ENCODE measurements at regions not wholly inside any gene's neighbourhood (a gene's known extent, or its start where the extent isn't known, plus 50 kb on each side); places are given as distances from the start of the nearest gene placed in this dataset.
A peak's percentile ranks its signal among the peaks of the same experiment; 100 is the strongest.

DNA sequence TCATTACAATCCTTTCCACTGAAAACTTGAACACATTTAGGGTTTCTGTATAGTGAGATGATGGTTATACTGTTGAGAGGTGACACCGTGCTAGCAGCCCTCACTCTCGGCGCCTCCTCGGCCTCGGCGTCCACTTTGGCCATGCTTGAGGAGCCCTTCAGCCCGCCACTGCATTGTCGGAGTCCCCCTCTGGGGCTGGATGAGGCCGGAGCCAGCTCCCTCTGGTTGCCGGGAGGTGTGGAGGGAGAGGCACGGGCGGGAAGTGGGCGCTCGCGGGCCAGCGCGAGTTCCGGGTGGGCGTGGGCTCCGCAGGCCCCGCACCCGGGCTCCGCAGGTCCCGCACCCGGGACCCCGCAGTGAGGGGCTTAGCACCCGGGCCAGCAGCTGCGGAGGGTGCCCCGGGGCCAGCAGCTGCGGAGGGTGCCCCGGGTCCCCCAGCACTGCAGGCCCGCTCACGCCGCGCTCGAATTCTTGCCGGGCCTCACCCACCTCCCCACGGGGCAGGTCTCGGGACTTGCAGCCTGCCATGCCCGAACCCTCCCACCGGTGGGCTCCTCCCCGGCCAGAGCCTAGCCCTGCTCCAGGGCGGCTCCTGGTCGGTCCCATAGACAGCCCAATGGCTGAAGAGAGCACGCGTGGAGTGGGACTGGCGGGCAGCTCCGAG, 145.9 kb upstream of the ZNF608 start:
- TF ChIP-seq, protein P1, sequence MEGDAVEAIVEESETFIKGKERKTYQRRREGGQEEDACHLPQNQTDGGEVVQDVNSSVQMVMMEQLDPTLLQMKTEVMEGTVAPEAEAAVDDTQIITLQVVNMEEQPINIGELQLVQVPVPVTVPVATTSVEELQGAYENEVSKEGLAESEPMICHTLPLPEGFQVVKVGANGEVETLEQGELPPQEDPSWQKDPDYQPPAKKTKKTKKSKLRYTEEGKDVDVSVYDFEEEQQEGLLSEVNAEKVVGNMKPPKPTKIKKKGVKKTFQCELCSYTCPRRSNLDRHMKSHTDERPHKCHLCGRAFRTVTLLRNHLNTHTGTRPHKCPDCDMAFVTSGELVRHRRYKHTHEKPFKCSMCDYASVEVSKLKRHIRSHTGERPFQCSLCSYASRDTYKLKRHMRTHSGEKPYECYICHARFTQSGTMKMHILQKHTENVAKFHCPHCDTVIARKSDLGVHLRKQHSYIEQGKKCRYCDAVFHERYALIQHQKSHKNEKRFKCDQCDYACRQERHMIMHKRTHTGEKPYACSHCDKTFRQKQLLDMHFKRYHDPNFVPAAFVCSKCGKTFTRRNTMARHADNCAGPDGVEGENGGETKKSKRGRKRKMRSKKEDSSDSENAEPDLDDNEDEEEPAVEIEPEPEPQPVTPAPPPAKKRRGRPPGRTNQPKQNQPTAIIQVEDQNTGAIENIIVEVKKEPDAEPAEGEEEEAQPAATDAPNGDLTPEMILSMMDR (IDR thresholded peaks at IDR 0.05; ENCODE audit: insufficient read depth, low read length, missing control alignments) = no peak
- CTCF ChIA-PET = no interaction called here
- DNase-seq (ENCODE audit: low read depth, low spot score) = no peak
- POLR2A ChIA-PET = no interaction called here
- no peak overlapping the region for H3K4me3 ChIP-seq (ENCODE audit: low read depth, low read length)

DNA sequence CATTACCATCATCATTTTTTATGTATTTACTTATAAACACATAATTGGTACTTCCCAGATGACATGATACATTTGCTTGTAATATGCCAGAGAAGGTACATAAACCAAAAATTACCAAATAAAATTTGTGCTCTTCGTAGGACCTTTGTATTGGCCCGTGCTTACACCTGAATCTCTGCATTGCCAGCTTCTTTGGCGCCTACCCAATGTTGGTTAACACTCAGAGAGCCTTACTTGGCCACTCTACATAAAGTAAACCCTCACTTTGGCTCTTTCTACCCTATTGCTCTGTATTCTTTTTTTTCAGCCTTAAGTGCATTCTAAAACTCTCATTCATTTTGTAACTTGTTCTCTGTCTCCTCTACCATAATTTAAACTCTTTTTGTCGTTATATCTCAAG, 148.1 kb upstream of the ZNF608 start:
- ChIA-PET POLR2A (no interaction called here), CTCF (no interaction called here)
- no peak for DNase-seq (ENCODE audit: low read depth, low spot score)
- H3K4me3 ChIP-seq (ENCODE audit: low read depth, low read length) = no peak overlapping the region
- TF ChIP-seq, protein P1 (IDR thresholded peaks at IDR 0.05; ENCODE audit: insufficient read depth, low read length, missing control alignments) = no peak

DNA sequence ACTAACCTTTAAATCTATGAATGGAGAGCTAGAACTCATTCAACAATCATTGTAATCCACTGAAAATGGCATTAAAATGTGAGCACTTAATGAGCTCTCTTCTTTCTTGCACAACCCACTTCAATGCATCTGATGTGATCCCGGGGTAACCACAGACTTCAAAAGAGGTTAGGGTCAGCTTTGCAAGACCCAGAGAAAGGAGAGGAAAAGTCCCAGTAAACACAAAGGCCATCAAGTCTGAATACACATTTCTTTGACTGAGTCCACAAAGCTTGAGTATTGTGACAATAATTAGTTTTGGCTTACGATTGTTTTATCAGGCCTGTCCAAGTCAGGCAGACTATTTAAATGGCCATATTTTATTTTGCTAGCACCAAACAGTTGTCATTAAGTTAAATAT, 148.8 kb upstream of the ZNF608 start:
- H3K4me3 ChIP-seq (ENCODE audit: low read depth, low read length) = no peak overlapping the region
- no peak for DNase-seq (ENCODE audit: low read depth, low spot score)
- CTCF ChIA-PET = no interaction called here
- TF ChIP-seq, protein P1 (IDR thresholded peaks at IDR 0.05; ENCODE audit: insufficient read depth, low read length, missing control alignments) = no peak
- POLR2A ChIA-PET = no interaction called here

DNA sequence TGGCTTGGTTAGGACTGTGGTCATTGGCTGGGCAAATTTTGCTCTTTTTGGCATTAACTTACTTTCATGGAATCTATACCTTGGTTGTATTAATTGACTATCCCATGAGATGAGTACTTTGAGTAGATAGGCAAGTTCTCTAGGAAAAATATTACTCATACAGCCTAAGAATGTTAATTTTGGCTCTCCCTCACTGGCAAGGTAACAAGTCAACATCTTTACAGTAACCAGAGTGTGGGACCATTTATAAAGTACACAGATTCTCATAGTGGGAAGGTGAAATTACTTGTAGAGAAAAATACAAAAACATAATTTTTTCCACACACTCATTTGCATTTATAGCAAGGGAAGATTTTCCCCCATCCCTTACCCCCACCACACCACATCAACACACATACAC, 154.6 kb upstream of the ZNF608 start:
- ChIA-PET CTCF (no interaction called here), POLR2A (no interaction called here)
- TF ChIP-seq, protein P1 (IDR thresholded peaks at IDR 0.05; ENCODE audit: insufficient read depth, low read length, missing control alignments) = no peak
- H3K4me3 ChIP-seq (ENCODE audit: low read depth, low read length) = no peak overlapping the region
- peak; percentile 3 for DNase-seq (ENCODE audit: low read depth, low spot score)

DNA sequence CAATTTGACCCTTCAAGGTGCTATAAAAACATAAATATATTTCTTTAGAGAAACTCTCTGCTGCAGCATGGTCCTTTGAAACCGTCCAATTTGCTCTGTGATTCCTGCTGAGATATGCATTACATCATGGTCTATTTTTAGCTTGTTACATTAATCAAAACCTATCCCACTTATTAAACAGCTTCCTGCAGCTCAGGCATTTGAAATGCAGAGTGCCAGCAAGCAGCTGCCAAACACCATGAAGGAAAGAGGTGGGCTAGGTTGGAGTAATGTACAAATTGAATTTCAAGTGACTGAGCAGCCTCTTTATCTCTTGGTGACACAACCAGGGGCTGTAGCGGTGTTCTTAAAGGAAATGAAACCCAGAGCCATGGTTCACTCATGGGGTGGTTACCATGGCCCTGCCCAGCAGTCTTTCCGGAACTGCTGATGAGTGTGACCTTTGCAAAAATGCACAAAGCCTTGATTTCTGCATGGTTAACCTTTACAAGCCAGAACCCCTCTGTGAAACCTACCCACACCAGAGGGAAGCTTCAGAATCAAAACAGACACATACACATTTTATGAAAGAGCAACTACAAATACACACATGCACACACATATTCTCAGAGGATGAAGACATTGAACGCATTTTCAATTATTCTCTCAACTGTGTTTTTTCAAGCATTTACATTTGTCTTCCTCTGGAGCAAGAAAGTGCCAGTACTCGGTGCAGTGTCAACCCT, 155.8 kb upstream of the ZNF608 start:
- ChIA-PET CTCF (no interaction called here), POLR2A (no interaction called here)
- TF ChIP-seq, protein P1 (IDR thresholded peaks at IDR 0.05; ENCODE audit: insufficient read depth, low read length, missing control alignments) = no peak
- DNase-seq (ENCODE audit: low read depth, low spot score) = peak; percentile 9
- H3K4me3 ChIP-seq (ENCODE audit: low read depth, low read length) = no peak overlapping the region

DNA sequence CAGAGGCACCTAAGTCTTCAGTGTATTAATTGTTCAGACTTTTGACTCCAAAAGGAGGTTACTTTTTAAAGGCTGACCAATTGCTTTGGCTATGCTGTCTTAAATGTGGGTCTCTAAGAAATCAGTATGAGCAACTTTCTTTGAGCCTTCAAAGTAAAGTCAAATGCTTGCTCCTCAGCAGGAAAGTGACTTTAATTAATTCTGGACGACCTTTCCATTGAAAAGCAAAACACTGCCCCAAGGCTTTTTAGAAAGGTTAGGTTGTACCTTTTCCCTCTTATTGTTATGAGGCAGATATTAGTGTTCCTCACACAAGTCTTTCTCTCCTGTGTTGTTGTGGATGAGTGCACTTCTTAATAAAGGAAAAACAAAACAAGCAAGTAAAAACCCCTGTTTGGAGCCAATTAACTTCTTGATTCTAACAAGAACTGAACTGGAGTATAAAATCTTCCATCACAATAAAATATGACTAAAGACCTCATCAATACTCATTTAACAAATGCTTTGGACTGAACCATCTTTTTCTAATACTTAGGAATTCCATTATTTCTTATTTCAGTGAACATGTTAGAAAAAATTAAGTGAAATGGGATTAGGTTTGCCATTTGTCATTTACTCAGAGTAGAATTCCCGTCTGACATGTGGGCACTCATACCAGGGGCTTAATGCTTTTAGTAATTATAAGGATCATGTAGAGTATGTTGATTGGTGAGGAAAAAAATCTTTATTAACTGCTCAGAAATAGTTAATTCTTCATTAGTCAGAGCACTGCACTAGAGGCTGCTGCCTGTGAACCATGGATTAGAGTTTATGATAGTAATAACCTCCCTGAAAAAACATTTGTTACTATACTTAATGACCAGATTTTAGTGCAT, 159.1 kb upstream of the ZNF608 start:
- no peak for DNase-seq (ENCODE audit: low read depth, low spot score)
- CTCF ChIA-PET = no interaction called here
- TF ChIP-seq, protein P1 (IDR thresholded peaks at IDR 0.05; ENCODE audit: insufficient read depth, low read length, missing control alignments) = no peak
- POLR2A ChIA-PET = no interaction called here
- H3K4me3 ChIP-seq (ENCODE audit: low read depth, low read length) = no peak overlapping the region
